ENCODE measurements at regions not wholly inside any gene's neighbourhood (a gene's known extent, or its start where the extent isn't known, plus 50 kb on each side); places are given as distances from the start of the nearest gene placed in this dataset.

DNA sequence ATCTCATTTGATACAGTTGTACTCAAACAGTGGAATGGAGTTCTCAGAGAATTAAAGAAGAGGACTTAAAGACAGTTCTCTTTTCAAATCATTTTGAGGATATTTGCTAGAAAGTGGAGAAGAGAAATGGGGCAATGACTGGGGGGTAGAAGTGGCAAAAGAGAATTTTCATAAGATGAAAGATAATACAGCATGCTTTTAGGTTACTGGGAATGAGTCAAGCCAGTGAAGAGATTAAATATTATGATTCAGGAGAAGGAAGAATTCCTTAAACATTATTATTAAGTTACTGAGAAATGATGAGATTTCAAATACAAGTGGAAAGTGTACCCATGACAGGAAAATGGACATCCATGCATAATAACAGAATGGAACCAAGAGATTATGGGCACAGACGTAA is 219.0 kb upstream of the DKK2 start:
- TF ChIP-seq TAF1 (IDR thresholded peaks at IDR 0.05; ENCODE audit: borderline replicate concordance, insufficient read depth, low read length): no peak

DNA sequence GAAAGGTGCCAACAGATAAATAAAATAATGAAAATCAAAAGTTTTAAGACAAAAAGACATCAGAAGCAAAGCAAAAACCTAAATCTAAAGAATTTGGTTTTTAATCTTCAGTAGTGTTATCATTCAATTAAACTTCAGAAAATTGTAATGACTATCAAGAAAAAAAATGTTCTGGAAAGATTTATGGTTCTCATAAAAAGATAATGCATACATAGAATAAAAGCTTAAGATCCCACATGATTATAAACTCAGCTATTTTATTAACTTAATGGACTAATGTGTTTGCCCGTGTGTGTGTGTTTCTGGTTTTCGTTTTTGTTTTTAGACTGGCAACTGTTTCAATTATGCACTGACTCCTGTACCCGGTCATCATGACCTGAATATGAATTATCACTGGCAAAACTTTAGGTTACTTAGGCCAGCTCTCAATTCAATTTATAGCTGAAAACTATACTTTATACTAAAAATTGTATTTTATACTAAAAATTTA is 217.5 kb upstream of the DKK2 start:
- TF ChIP-seq REST (IDR thresholded peaks at IDR 0.05; ENCODE audit: insufficient read depth in 1 of 2, low read depth in 2 of 2, low read length in 2 of 2) (no peak), SIN3A (IDR thresholded peaks at IDR 0.05; ENCODE audit: borderline replicate concordance, insufficient read depth, low read length) (no peak), TAF1 (IDR thresholded peaks at IDR 0.05; ENCODE audit: borderline replicate concordance, insufficient read depth, low read length) (no peak), POLR2AphosphoS5 (IDR thresholded peaks at IDR 0.05; ENCODE audit: low read depth, low read length) (no peak), FOXP2 (optimal IDR thresholded peaks at IDR 0.05; ENCODE audit: borderline replicate concordance, extremely low read depth, extremely low read length, insufficient read depth) (no peak)

- TF ChIP-seq FOXP2 (optimal IDR thresholded peaks at IDR 0.05; ENCODE audit: borderline replicate concordance, extremely low read depth, extremely low read length, insufficient read depth) (no peak), POLR2AphosphoS5 (IDR thresholded peaks at IDR 0.05; ENCODE audit: low read depth, low read length) (no peak), REST (IDR thresholded peaks at IDR 0.05; ENCODE audit: insufficient read depth in 1 of 2, low read depth in 2 of 2, low read length in 2 of 2) (no peak), TAF1 (IDR thresholded peaks at IDR 0.05; ENCODE audit: borderline replicate concordance, insufficient read depth, low read length) (no peak)
Measured at GRCh38 chr4:107253090-107253489, 217.0 kb upstream of the DKK2 start.

GRCh38 chr4:107252571-107252970 is 216.5 kb upstream of the DKK2 start:
- TF ChIP-seq REST (IDR thresholded peaks at IDR 0.05; ENCODE audit: insufficient read depth in 1 of 2, low read depth in 2 of 2, low read length in 2 of 2) (no peak), POLR2AphosphoS5 (IDR thresholded peaks at IDR 0.05; ENCODE audit: low read depth, low read length) (no peak), FOXP2 (optimal IDR thresholded peaks at IDR 0.05; ENCODE audit: borderline replicate concordance, extremely low read depth, extremely low read length, insufficient read depth) (no peak), SIN3A (IDR thresholded peaks at IDR 0.05; ENCODE audit: borderline replicate concordance, insufficient read depth, low read length) (no peak), TAF1 (IDR thresholded peaks at IDR 0.05; ENCODE audit: borderline replicate concordance, insufficient read depth, low read length) (no peak)

DNA sequence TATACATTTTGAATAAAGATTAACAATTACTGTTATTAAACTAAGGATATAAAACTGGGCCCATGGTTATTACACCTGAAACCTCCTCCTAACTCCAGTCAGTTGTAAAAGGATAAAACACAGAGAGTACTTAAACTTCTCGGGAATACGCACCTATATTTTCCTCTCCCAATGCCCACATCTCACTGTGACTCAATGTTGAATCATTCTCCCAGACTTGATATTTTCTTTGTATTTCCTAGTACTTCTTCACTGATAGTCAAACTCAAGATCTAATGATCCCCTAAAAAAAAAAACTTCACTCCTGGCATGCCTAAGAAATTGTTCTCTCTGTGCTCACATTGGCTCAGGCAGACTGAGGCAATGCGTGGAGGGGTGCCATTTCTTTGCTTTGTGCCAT is 212.5 kb upstream of the DKK2 start:
- TF ChIP-seq TAF1 (IDR thresholded peaks at IDR 0.05; ENCODE audit: borderline replicate concordance, insufficient read depth, low read length) (no peak), SIN3A (IDR thresholded peaks at IDR 0.05; ENCODE audit: borderline replicate concordance, insufficient read depth, low read length) (no peak), POLR2AphosphoS5 (IDR thresholded peaks at IDR 0.05; ENCODE audit: low read depth, low read length) (no peak), REST (IDR thresholded peaks at IDR 0.05; ENCODE audit: insufficient read depth in 1 of 2, low read depth in 2 of 2, low read length in 2 of 2) (no peak), FOXP2 (optimal IDR thresholded peaks at IDR 0.05; ENCODE audit: borderline replicate concordance, extremely low read depth, extremely low read length, insufficient read depth) (no peak)

All from PFSK-1 (cell line).